Right atrium auricular region (tissue), 2 donors: ENCODE measurements at regions not wholly inside any gene's neighbourhood (a gene's known extent, or its start where the extent isn't known, plus 50 kb on each side); places are given as distances from the start of the nearest gene placed in this dataset.
"Not testable (repeated sequence)": the region's sequence is repeated elsewhere in the genome, so short reads cannot be mapped to it uniquely, and the experiment has no call there.

ENCODE experiments used
- DNase-seq: peaks from one replicate; pipeline ENCODE4 v3.0.0-alpha.2; 2019; ENCODE audit warnings: low spot score
- H3K27ac ChIP-seq, 2 donors: fragments of 200-600 bp; sonication (generic); 1 replicate in 1 of 2; 2 replicates in 1 of 2; pipeline ENCODE4 v1.5.1; 2016 to 2019
- H3K27me3 ChIP-seq, 2 donors: fragments of 200-600 bp; sonication (generic); one replicate each; pipeline versions ENCODE4 v1.5.1 to v1.6.0; 2017 to 2019
- H3K36me3 ChIP-seq: fragments of 200-600 bp; sonication (generic); one replicate; pipeline ENCODE4 v1.5.1; 2016
- H3K4me1 ChIP-seq, 2 donors: fragments of 200-600 bp; sonication (generic); one replicate each; pipeline versions ENCODE4 v1.5.1 to v1.6.0; 2017 to 2019
- H3K4me3 ChIP-seq, 2 donors: fragments of 200-600 bp; sonication (generic); 1 replicate in 1 of 2; 2 replicates in 1 of 2; pipeline ENCODE4 v1.5.1; 2017 to 2019; ENCODE audit warnings: mild to moderate bottlenecking in 1 of 2, moderate library complexity in 1 of 2
- H3K9me3 ChIP-seq, 2 donors: fragments of 200-600 bp; sonication (generic); one replicate each; pipeline ENCODE4 v1.5.1; 2019

GRCh38 chr1:149246212-149246611 is 142.9 kb upstream of the NBPF9 start:
- not testable (repeated sequence) for H3K4me3 ChIP-seq, H3K27ac ChIP-seq, H3K27me3 ChIP-seq, H3K9me3 ChIP-seq, H3K36me3 ChIP-seq, DNase-seq, H3K4me1 ChIP-seq

DNA sequence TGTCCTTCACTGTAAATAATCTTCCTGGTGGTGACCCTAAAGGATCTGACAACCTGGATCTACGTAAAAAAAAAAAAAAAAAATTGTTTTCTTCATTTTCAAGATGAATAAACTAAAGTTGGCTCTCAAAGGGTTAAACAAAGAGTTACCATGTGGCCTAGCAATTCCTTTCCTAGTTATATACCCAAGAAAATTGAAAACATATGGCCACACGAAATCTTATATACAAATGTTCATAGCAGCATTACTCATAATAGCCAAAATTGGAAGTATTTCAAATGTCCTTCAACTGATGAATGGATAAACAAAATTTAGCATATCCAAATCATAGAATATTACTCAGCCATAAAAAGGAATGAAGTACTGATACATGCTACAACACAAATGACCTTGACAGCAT is 145.3 kb upstream of the NBPF9 start:
- H3K4me3 ChIP-seq, H3K27me3 ChIP-seq, H3K9me3 ChIP-seq, H3K4me1 ChIP-seq, H3K27ac ChIP-seq, H3K36me3 ChIP-seq, DNase-seq: not testable (repeated sequence)

- H3K27me3 ChIP-seq, DNase-seq, H3K27ac ChIP-seq: not testable (repeated sequence)
These were observed 146.6 kb upstream of the NBPF9 start for GRCh38 chr1:149249850-149250467.

DNA sequence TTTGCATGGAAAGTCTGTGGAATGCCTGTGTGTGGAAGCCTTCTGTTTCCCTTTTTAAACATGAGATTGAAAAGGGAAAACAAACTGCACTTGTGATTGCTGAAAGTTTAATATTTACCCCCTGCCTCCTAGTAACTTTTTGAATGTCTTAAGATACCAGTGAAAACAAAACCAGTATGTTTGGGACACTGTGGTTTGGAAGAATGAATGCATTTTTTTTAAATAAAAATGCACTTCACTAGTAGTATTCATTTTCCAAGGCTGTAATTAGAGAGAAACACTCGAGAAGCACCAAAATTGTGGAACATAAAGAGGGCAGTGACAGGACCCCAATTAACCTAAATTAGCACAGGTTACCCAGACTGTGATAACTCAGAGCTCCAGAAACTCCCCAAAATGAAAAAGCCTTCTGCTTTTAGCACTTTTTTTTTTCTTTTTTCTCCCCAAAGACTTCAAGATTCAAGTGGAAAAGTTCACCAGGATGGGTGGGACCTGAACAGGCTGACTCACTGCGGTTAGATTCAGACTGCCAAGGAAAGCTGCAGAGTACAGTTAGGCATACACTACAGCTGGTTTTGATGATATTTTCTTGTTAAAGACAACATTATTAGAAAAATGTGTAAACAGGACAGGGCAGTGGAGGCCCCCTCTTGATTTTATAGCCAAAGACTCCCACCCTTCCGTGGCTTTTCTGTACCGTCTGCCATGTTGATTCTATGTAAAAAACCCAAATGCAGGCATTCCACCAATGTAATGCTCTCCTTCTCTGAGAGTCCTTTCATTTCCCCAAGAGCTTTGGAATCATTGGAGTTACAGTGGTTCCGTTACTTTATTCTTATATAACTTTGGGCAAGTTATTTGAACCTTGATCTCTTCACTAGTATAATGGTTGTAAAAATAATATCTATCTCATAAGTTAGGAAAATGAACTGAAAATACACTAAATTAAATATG is 151.8 kb upstream of the NBPF9 start:
- H3K36me3 ChIP-seq, H3K9me3 ChIP-seq: not testable (repeated sequence)

More at GRCh38 chr1:149249850-149250467, 146.6 kb upstream of the NBPF9 start:
- not testable (repeated sequence) for H3K4me3 ChIP-seq, H3K9me3 ChIP-seq, H3K36me3 ChIP-seq, H3K4me1 ChIP-seq

DNA sequence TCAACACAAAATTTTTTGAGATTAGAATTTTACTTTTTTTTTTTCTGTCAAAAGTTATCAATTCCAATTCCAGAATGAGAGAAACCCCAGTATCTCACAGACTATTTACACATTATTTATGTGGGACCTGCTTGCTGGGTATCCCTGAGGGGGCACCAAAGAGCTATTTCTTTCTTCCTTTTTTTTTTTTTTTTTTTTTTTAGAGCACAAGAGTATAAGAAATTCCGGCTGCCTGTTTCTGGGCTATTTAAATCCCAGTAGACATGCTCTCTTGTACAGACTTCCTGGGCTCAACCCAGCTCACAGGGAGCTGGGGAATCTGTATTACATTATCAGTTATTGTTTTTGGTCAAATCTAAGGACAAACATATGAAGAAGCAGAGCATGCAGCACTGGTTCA is 156.9 kb upstream of the NBPF9 start:
- H3K27ac ChIP-seq, H3K36me3 ChIP-seq, H3K4me1 ChIP-seq, H3K9me3 ChIP-seq, H3K4me3 ChIP-seq, H3K27me3 ChIP-seq, DNase-seq: not testable (repeated sequence)

More for the DNA sequence above, 151.8 kb upstream of the NBPF9 start:
- not testable (repeated sequence) for DNase-seq, H3K4me1 ChIP-seq, H3K27ac ChIP-seq, H3K4me3 ChIP-seq, H3K27me3 ChIP-seq

GRCh38 chr1:149260736-149261340 is 157.5 kb upstream of the NBPF9 start:
- H3K4me1 ChIP-seq, H3K27ac ChIP-seq, H3K36me3 ChIP-seq, DNase-seq, H3K27me3 ChIP-seq, H3K9me3 ChIP-seq, H3K4me3 ChIP-seq: not testable (repeated sequence)

GRCh38 chr1:149267287-149267686 is 163.9 kb upstream of the NBPF9 start:
- DNase-seq, H3K36me3 ChIP-seq, H3K27ac ChIP-seq, H3K9me3 ChIP-seq, H3K27me3 ChIP-seq, H3K4me3 ChIP-seq, H3K4me1 ChIP-seq: not testable (repeated sequence)

- not testable (repeated sequence) for H3K27ac ChIP-seq, H3K9me3 ChIP-seq, DNase-seq, H3K36me3 ChIP-seq, H3K4me3 ChIP-seq, H3K4me1 ChIP-seq, H3K27me3 ChIP-seq
These were observed 165.8 kb upstream of the NBPF9 start for GRCh38 chr1:149269001-149269702.

DNA sequence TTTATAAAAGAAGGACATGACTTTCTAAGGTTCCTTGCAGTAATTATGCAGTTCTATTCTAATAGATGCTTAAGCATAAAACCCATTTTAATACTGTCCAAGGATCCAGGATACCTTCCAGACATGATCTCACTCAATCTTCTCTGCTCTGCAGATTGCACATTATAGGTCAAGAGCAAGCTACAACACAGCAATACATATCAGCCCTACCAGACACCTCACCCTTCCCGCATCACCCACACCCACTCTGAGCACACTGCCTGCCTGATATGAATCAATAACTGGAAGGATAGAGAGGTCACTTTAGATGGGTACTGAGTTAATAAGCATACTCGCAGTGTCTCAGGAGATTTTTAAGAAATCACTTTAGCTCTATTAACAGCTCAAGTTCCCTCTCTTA is 166.5 kb upstream of the NBPF9 start:
- not testable (repeated sequence) for H3K4me1 ChIP-seq, H3K27me3 ChIP-seq, H3K9me3 ChIP-seq, H3K4me3 ChIP-seq, DNase-seq, H3K36me3 ChIP-seq, H3K27ac ChIP-seq

- not testable (repeated sequence) for H3K36me3 ChIP-seq, H3K4me3 ChIP-seq, H3K4me1 ChIP-seq, H3K27ac ChIP-seq, H3K9me3 ChIP-seq, DNase-seq, H3K27me3 ChIP-seq
These were observed 171.1 kb upstream of the NBPF9 start for GRCh38 chr1:149274493-149274892.

DNA sequence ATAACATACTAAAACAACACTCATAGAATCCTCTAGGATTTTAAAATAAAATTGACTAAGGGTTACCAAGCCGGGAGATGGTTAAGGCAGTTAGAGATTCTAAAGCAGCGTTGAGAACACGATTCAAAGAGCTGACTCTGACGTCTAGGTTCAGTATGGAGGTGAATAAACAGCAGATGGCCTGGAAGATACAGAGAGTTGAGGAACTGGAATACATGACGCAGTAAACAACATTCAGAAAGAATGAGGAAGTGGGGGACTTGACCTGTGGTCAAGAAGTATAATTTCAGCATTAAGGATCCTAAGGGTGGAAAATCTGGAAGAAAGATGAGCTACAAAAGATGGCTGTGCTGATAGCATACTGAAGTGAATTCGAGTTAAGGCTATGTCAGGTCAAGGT is 172.5 kb upstream of the NBPF9 start:
- not testable (repeated sequence) for DNase-seq, H3K27me3 ChIP-seq, H3K9me3 ChIP-seq, H3K4me3 ChIP-seq, H3K27ac ChIP-seq, H3K4me1 ChIP-seq, H3K36me3 ChIP-seq

DNA sequence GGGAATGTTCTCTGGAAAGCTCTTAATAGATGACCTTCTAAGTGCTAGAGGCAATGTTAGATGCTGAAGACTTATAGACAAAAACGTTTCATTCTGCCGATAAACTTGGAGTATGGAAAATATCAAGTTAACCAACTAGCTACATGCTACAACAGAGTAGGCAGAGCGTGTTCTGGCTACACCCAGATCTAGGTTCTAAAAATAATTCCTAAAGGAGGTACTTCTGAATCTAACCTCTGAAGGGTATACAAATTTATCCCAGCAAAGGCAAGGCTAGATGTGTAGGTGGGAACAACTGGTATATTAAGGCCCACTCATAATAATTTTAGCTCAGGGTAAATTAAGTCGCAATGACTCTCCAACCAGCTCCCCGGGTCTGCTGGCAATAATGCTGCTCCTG is 173.1 kb upstream of the NBPF9 start:
- not testable (repeated sequence) for DNase-seq, H3K27ac ChIP-seq, H3K36me3 ChIP-seq

GRCh38 chr1:149278156-149278555 is 174.8 kb upstream of the NBPF9 start:
- H3K27ac ChIP-seq: not testable (repeated sequence)

More for the DNA sequence above, 173.1 kb upstream of the NBPF9 start:
- H3K4me3 ChIP-seq, H3K9me3 ChIP-seq, H3K27me3 ChIP-seq, H3K4me1 ChIP-seq: not testable (repeated sequence)

GRCh38 chr1:149279015-149279414 is 175.7 kb upstream of the NBPF9 start:
- not testable (repeated sequence) for H3K4me1 ChIP-seq, H3K36me3 ChIP-seq, H3K27ac ChIP-seq, H3K27me3 ChIP-seq, H3K9me3 ChIP-seq, H3K4me3 ChIP-seq, DNase-seq

More at GRCh38 chr1:149278156-149278555, 174.8 kb upstream of the NBPF9 start:
- H3K27me3 ChIP-seq, H3K4me1 ChIP-seq, H3K36me3 ChIP-seq, DNase-seq, H3K9me3 ChIP-seq, H3K4me3 ChIP-seq: not testable (repeated sequence)
